ENCODE measurements at regions not wholly inside any gene's neighbourhood (a gene's known extent, or its start where the extent isn't known, plus 50 kb on each side); places are given as distances from the start of the nearest gene placed in this dataset.

- POLR2A ChIA-PET = no interaction called here
- peak; percentile 95 for ATAC-seq
- Histone ChIP-seq H3K4me1 (ENCODE audit: control insufficient read depth in 1 of 2, insufficient read depth in 2 of 2, low read length in 2 of 2) (peaks cover 0 to 3% of the 10 kb centered on the region in 2 experiments; a peak in 2 of 4 replicates), H3K9me3 (ENCODE audit: control insufficient read depth in 1 of 2, insufficient read depth in 1 of 2, low read depth in 1 of 2, low read length in 2 of 2) (no peaks in the 10 kb centered on the region), H3K9ac (ENCODE audit: low read length) (no peak overlapping the region), H3K4me3 (replicated peaks in 1 of 2; ENCODE audit: low read depth in 1 of 2, low read length in 2 of 2) (no peak overlapping the region), H3K79me2 (ENCODE audit: insufficient read depth, low read length) (no peaks in the 10 kb centered on the region), H3K4me2 (ENCODE audit: low read length) (peak overlapping the region; percentile 60), H3K27ac (ENCODE audit: low read depth, low read length) (peak overlapping the region; percentile 28; the same call in 1 of the 2 replicates), H4K20me1 (ENCODE audit: insufficient read depth) (no peaks in the 10 kb centered on the region), H3K36me3 (ENCODE audit: control insufficient read depth in 1 of 2, insufficient read depth in 2 of 2, low read length in 2 of 2) (no peaks in the 10 kb centered on the region), H3K9me2 (ENCODE audit: insufficient read depth) (no peaks in the 10 kb centered on the region), H3K27me3 (ENCODE audit: insufficient read depth, low read length) (no peaks in the 10 kb centered on the region), H2AFZ (ENCODE audit: low read depth, low read length, poor library complexity, severe bottlenecking) (peak overlapping the region; percentile 37)
- no TSS peak for BruUV-seq (replicated peaks)
- peak; percentile 72 for DNase-seq (ENCODE audit: low read depth, low spot score)
- CTCF ChIA-PET = interaction anchor here (0.6 to 3.7 kb wide), 5 partner anchors 37 to 259 kb away, joined by 3 to 26 read pairs (median 5); no protein-coding TSS in a partner anchor
- RAD21 ChIA-PET (ENCODE audit: low non-redundant PET in 1 of 2, low total read pairs in 2 of 2, uncharacterized antibody in 2 of 2, unreplicated experiment in 2 of 2) = interaction anchor here in 1 of 2 experiments (1.2 kb wide), 1 partner anchor 56 kb away, joined by 3 read pairs; no protein-coding TSS in a partner anchor
- intact Hi-C loops (cut with micrococcal nuclease) = loop anchor here (1.0 to 10.0 kb wide), 6 partner anchors 53 to 721 kb away; no protein-coding TSS in a partner anchor
- TF ChIP-seq POLR2A (IDR thresholded peaks at IDR 0.05; ENCODE audit: borderline replicate concordance, extremely low read depth, insufficient read depth, insufficient read length) (no peak), YY1 (IDR thresholded peaks at IDR 0.05; ENCODE audit: extremely low read depth, insufficient replicate concordance, low read depth, low read length) (no peak), FOSL1 (IDR thresholded peaks at IDR 0.05; ENCODE audit: low read depth) (no peak), SRF (IDR thresholded peaks at IDR 0.05; ENCODE audit: low read depth) (0 out of 2 replicates have a peak, but pooled peaks have one; percentile 23), CBX3 (IDR thresholded peaks at IDR 0.05; ENCODE audit: low read depth) (no peak), REST (IDR thresholded peaks at IDR 0.05; ENCODE audit: low read depth) (no peak), ZBTB33 (IDR thresholded peaks at IDR 0.05; ENCODE audit: extremely low read depth, insufficient replicate concordance, low read length) (no peak), ZFX (IDR thresholded peaks at IDR 0.05) (no peak), CTCF (IDR thresholded peaks at IDR 0.05 in 2 of 3, conservative IDR thresholded peaks at IDR 0.05 in 1 of 3; ENCODE audit: borderline replicate concordance in 1 of 3, insufficient read depth in 1 of 3, low read depth in 2 of 3, low read length in 2 of 3) (peak; percentile 87 to 99 (median 93)), EZH2phosphoT487 (IDR thresholded peaks at IDR 0.05; ENCODE audit: borderline replicate concordance) (no peak), CEBPB (IDR thresholded peaks at IDR 0.05; ENCODE audit: low read depth) (no peak), ZNF274 (IDR thresholded peaks at IDR 0.05; ENCODE audit: low read depth, low read length) (no peak), SP1 (IDR thresholded peaks at IDR 0.05; ENCODE audit: low read depth) (no peak), ATF3 (IDR thresholded peaks at IDR 0.05) (no peak), EZH2 (IDR thresholded peaks at IDR 0.05) (no peak), SIN3A (IDR thresholded peaks at IDR 0.05; ENCODE audit: low read depth) (no peak), EGR1 (IDR thresholded peaks at IDR 0.05; ENCODE audit: low read depth) (no peak), MAX (IDR thresholded peaks at IDR 0.05) (no peak), JUND (IDR thresholded peaks at IDR 0.05) (no peak)
Observed at GRCh38 chr12:59113831-59114615, 193.7 kb upstream of the LRIG3 start.
